Peyer's patch (tissue), 4 donors: ENCODE measurements at regions not wholly inside any gene's neighbourhood (a gene's known extent, or its start where the extent isn't known, plus 50 kb on each side); places are given as distances from the start of the nearest gene placed in this dataset.

Source experiments
- POLR2A ChIP-seq, 2 donors: fragments of 450-650 bp; IDR thresholded peaks; one replicate each; pipeline ENCODE4 v1.5.1; 2017; ENCODE audit warnings: antibody characterized with exemption in 2 of 2, mild to moderate bottlenecking in 2 of 2, moderate library complexity in 2 of 2
- TF ChIP-seq, protein P1 (sequence below), 6 experiments: fragments of 450-650 bp in 4 of 6; fragments of 200-600 bp in 2 of 6; sonication (generic) in 1 of 6; IDR thresholded peaks; one replicate each; pipeline ENCODE4 v1.5.1; 2017 to 2019; ENCODE audit warnings: antibody characterized with exemption in 6 of 6, mild to moderate bottlenecking in 3 of 6, moderate library complexity in 1 of 6

DNA sequence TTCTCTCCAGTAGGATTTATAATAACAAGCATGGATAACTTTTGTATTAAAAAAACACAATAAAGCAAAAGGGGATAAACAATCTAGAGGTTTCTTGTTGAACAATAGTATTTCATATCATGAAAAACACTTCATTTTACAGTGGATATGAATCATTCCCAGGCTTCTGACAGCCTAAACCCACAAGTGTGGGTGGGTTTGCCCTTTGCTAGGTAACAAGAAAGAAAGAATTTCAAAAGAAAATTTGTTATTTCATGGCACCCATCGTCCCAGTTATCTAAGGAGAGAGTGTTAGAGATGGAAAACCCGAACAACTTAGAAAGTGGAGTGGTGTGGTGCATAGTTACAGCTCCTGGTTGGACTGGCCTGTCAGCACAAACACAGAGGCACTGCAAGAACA is 76.1 kb upstream of the GPR6 start:
- no peak for TF ChIP-seq POLR2A (IDR thresholded peaks at IDR 0.05)
- TF ChIP-seq, protein P1, sequence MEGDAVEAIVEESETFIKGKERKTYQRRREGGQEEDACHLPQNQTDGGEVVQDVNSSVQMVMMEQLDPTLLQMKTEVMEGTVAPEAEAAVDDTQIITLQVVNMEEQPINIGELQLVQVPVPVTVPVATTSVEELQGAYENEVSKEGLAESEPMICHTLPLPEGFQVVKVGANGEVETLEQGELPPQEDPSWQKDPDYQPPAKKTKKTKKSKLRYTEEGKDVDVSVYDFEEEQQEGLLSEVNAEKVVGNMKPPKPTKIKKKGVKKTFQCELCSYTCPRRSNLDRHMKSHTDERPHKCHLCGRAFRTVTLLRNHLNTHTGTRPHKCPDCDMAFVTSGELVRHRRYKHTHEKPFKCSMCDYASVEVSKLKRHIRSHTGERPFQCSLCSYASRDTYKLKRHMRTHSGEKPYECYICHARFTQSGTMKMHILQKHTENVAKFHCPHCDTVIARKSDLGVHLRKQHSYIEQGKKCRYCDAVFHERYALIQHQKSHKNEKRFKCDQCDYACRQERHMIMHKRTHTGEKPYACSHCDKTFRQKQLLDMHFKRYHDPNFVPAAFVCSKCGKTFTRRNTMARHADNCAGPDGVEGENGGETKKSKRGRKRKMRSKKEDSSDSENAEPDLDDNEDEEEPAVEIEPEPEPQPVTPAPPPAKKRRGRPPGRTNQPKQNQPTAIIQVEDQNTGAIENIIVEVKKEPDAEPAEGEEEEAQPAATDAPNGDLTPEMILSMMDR (IDR thresholded peaks at IDR 0.05): no peak
